Heart left ventricle (tissue), 16 donors: ENCODE measurements at regions not wholly inside any gene's neighbourhood (a gene's known extent, or its start where the extent isn't known, plus 50 kb on each side); places are given as distances from the start of the nearest gene placed in this dataset.

Experiments used
- ATAC-seq, 4 donors: fragments of 200-7000 bp; cut with Tn5 transposase; one replicate each; pipeline ENCODE4 v1.9.1; 2020 to 2022; ENCODE audit warnings: moderate library complexity in 4 of 4, mild to moderate bottlenecking in 3 of 4, moderate number of reproducible peaks in 1 of 4
- DNase-seq, 5 donors: peaks; one replicate each; pipeline ENCODE4 v3.0.0-alpha.2; 2020
- H3K27ac ChIP-seq, 12 donors: fragments of 200-600 bp; sonication (generic) in 4 of 12; one replicate each; pipeline versions ENCODE4 v1.5.0 to v1.8.0; 2016 to 2022; ENCODE audit warnings: mild to moderate bottlenecking in 2 of 12
- H3K27me3 ChIP-seq, 9 donors: fragments of 200-600 bp; sonication (generic) in 2 of 9; one replicate each; pipeline versions ENCODE4 v1.5.1 to v1.8.0; 2016 to 2022; ENCODE audit warnings: mild to moderate bottlenecking in 3 of 9
- H3K36me3 ChIP-seq, 9 donors: fragments of 200-600 bp; sonication (generic) in 2 of 9; one replicate each; pipeline versions ENCODE4 v1.5.0 to v1.8.0; 2018 to 2022; ENCODE audit warnings: mild to moderate bottlenecking in 2 of 9
- H3K4me1 ChIP-seq, 12 donors: fragments of 200-600 bp; sonication (generic) in 4 of 12; one replicate each; pipeline versions ENCODE4 v1.5.0 to v1.8.0; 2016 to 2022; ENCODE audit warnings: mild to moderate bottlenecking in 3 of 12
- H3K4me3 ChIP-seq, 12 donors: fragments of 200-600 bp; sonication (generic) in 4 of 12; one replicate each; pipeline versions ENCODE4 v1.5.0 to v1.8.0; 2017 to 2022; ENCODE audit warnings: mild to moderate bottlenecking in 9 of 12, moderate library complexity in 4 of 12
- H3K9me3 ChIP-seq, 12 donors: fragments of 200-600 bp; sonication (generic) in 4 of 12; one replicate each; pipeline versions ENCODE4 v1.5.0 to v1.8.0; 2016 to 2022; ENCODE audit warnings: mild to moderate bottlenecking in 1 of 12
- CTCF ChIP-seq, 12 donors: fragments of 200-600 bp; sonication (generic) in 4 of 12; IDR thresholded peaks; one replicate each; pipeline versions ENCODE4 v1.5.0 to v1.8.0; 2018 to 2022; ENCODE audit warnings: antibody characterized with exemption in 12 of 12, mild to moderate bottlenecking in 5 of 12
- POLR2A ChIP-seq, 2 donors: fragments of 450-650 bp; IDR thresholded peaks; one replicate each; pipeline ENCODE4 v1.6.1; 2017; ENCODE audit warnings: antibody characterized with exemption in 2 of 2, mild to moderate bottlenecking in 2 of 2, moderate library complexity in 2 of 2
- WGBS, 4 donors: extraction: QIAGEN DNeasy Blood & Tissue Kit in 2 of 4; methylation state at CpG; one replicate each; pipeline versions ENCODE4 v1.1.5 to v1.1.7; 2013 to 2018; 5-methylcytosine and 5-hydroxymethylcytosine counted together
- intact Hi-C, 10 donors: fragments of 100-400 bp; cut with DNase I; formaldehyde crosslinking; loops; one replicate each; pipeline versions ENCODE4 v1.11.1 to v1.14.2; 2022
- donor health status: ischemic (EF 13 %, LVEDD 7.1; RV severe dilation, severe dysfunction).
- donor health status: healthy with polysubstance abuse.
- donor health status: DM: no; HTN: yes; CAD: no.
- donor health status: DM: no; HTN: no; CAD: no.
- donor health status: ischemic (EF 25% LVEDD 6.9; RV normal size, moderate dysfunction).
- donor health status: ischemic (EF 25% LVEDD 5.7; RV mildly dilated, moderate dysfunction).
- donor health status: healthy.
- donor health status: DM: yes; HTN: yes; CAD: no.
- donor health status: ischemic (EF 35%, LVEDD 5.7; RV mildly dilated, moderate dysfunction).
- donor health status: nonischemic (EF 11% LVEDD 7.7; RV severe dilation, severe dysfunction).
- donor health status: DM: yes; HTN: yes; CAD: no.
- donor health status: PGD.
- donor health status: ischemic (EF 29% LVEDD 5.4; RV normal size, mild dysfunction).
- donor health status: nonischemic (EF 23%, LVEDD 6.1; RV moderate dilation, normal function).

- H3K4me3 ChIP-seq = no peak overlapping the region
- whole genome bisulfite sequencing, 4 donors = 47 to 96% (median 74%) methylated on average over 2 of the region's 2 CpGs
- no peaks in the 10 kb centered on the region for H3K36me3 ChIP-seq
- TF ChIP-seq POLR2A (IDR thresholded peaks at IDR 0.05) = no peak
- peaks cover 0 to 5% (median 0%) of the 10 kb centered on the region in 12 donors for H3K9me3 ChIP-seq
- no peak for ATAC-seq
- H3K27ac ChIP-seq = no peak overlapping the region
- H3K27me3 ChIP-seq = peaks cover 0 to 6% (median 0%) of the 10 kb centered on the region in 9 donors
- no peak for DNase-seq
- intact Hi-C loops = no loop called here
- H3K4me1 ChIP-seq = peaks cover 0 to 4% (median 0%) of the 10 kb centered on the region in 12 donors
Measured at GRCh38 chrX:97692575-97692974, 808.9 kb downstream of the RPA4 start.

GRCh38 chrX:97700547-97700946 lies 816.8 kb downstream of the RPA4 start:
- intact Hi-C loops = no loop called here
- no peak for DNase-seq
- peaks cover 0 to 20% (median 0%) of the 10 kb centered on the region in 9 donors for H3K27me3 ChIP-seq
- H3K27ac ChIP-seq = no peak overlapping the region
- ATAC-seq = no peak
- H3K9me3 ChIP-seq = peaks cover 0 to 5% (median 0%) of the 10 kb centered on the region in 12 donors
- WGBS, 4 donors = 78 to 89% (median 86%) methylated on average over 2 of the region's 2 CpGs
- H3K36me3 ChIP-seq = no peaks in the 10 kb centered on the region
- TF ChIP-seq POLR2A (IDR thresholded peaks at IDR 0.05) = no peak
- no peak for TF ChIP-seq CTCF (IDR thresholded peaks at IDR 0.05)
- no peaks in the 10 kb centered on the region for H3K4me1 ChIP-seq
- H3K4me3 ChIP-seq = no peak overlapping the region

- DNase-seq (no peak), ATAC-seq (no peak)
- H3K9me3 ChIP-seq = no peaks in the 10 kb centered on the region
- H3K27me3 ChIP-seq = peaks cover 0 to 24% (median 0%) of the 10 kb centered on the region in 9 donors
- WGBS, 4 donors = 84 to 88% (median 86%) methylated on average over 6 of the region's 6 CpGs
- H3K27ac ChIP-seq = no peak overlapping the region
- no peaks in the 10 kb centered on the region for H3K36me3 ChIP-seq
- intact Hi-C loops = no loop called here
- no peak for TF ChIP-seq CTCF (IDR thresholded peaks at IDR 0.05)
- no peak for TF ChIP-seq POLR2A (IDR thresholded peaks at IDR 0.05)
- H3K4me3 ChIP-seq = no peak overlapping the region
- no peaks in the 10 kb centered on the region for H3K4me1 ChIP-seq
Measured at GRCh38 chrX:97704474-97704873, 820.8 kb downstream of the RPA4 start.

GRCh38 chrX:97704881-97705280 lies 821.2 kb downstream of the RPA4 start:
- peaks cover 0 to 24% (median 0%) of the 10 kb centered on the region in 9 donors for H3K27me3 ChIP-seq

More at GRCh38 chrX:97704881-97705280, 821.2 kb downstream of the RPA4 start:
- DNase-seq = no peak
- H3K27ac ChIP-seq = no peak overlapping the region
- H3K4me1 ChIP-seq = no peaks in the 10 kb centered on the region
- no peak for ATAC-seq
- H3K36me3 ChIP-seq = no peaks in the 10 kb centered on the region
- no peak for TF ChIP-seq POLR2A (IDR thresholded peaks at IDR 0.05)
- TF ChIP-seq CTCF (IDR thresholded peaks at IDR 0.05) = no peak
- intact Hi-C loops = no loop called here
- H3K4me3 ChIP-seq = no peak overlapping the region
- 80 to 97% (median 95%) methylated on average over 1 of the region's 1 CpG for WGBS, 4 donors
- H3K9me3 ChIP-seq = no peaks in the 10 kb centered on the region
